HG02623 (cell line): ENCODE measurements at regions not wholly inside any gene's neighbourhood (a gene's known extent, or its start where the extent isn't known, plus 50 kb on each side); places are given as distances from the start of the nearest gene placed in this dataset.

Experiments used
- ATAC-seq: cut with Tn5 transposase; IDR thresholded peaks from one replicate; pipeline ENCODE4 v1.9.1; 2021; ENCODE audit warnings: moderate library complexity; ENCODE audit not compliant: unreplicated experiment

DNA sequence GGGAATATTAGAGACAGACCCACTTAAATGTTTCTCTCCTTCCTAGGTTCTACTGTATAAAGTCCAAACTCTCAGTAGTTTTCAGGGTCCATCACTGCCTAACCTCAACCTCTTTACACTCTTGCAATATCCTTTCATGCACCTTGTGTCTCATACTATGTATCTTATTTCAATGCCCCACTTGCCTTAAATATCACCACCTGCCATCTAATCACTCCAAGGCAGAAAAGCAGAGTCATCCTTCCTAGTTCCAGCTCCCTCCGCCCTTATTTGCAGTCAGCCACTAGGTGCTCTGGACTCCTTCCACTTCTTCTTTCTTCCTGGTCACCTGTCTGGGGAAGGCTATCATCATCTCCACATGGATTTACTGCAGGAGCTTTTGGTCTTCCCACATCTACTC is 322.0 kb downstream of the MFSD1 start:
- ATAC-seq, result no peak

DNA sequence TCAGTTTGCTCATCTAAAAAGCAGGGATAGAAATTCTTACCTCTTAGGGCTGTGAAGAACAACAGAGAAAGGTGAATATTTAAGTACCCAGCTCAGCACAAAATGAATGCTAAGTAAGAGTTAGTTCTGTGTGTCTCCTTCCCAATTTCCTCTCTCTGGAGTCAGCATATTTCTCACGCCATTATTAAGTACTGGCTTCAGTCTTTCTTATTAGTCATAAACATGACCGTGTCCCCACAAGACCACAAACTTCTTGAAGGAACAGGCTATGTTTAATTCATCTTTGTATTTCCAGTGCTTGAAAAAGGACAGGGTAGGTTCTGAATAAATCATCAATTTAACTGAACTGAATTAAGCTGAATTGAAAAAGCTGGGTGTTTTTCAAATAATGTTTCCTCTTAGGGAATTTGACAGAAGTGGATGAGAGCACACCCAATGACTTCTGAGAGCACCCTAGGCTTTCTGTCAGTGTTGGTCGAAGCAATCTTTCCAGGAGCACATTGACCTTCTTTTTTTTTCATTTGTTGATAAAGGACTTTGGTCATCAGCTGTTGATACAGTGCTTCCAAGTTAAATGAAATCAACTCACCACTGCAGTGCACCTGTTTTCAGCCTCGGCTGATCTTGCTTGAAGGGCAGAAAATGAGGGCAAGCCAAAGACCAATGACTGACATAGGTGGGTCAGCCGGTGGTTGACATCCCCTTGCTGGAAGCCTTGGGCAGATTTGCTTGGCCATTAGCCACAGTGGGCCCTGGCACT is 324.6 kb downstream of the MFSD1 start:
- ATAC-seq, result no peak

DNA sequence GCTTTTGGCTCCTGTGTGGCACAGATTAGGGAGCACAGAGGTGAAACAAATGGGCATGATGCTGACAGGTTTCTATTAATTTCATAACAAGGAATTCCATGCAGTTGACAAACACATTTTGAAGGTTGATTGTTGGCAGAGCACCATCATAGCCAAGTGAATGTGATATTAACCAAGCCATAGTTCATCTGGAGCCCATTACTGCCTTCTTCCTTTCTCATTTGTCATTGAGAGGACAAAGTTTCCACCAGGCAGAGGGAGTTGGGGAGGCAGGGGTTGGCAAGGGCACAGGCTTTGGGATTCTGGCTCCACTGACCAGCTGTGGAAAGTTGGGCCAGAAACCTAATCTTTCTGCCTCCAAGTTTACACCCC is 325.2 kb downstream of the MFSD1 start:
- ATAC-seq, result no peak

DNA sequence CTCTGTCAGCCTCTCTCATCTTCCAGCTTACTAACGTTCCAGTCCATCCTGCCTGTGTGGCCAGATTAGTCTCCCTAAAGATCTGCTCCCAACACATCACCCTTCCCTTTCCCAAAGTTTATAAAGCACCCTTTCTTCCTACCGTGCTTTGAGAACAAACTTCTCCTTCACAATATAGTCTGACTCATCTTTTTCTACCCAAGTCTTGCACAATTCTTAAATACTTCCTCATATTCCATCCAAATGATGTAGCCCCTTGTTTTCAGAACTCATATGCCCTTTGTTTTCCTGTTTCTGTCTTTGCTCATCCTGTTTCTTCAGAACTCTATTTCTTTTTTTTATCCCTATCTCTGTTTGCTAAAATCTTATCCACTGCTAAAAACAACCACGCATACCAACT is 326.8 kb downstream of the MFSD1 start:
- no peak for ATAC-seq

DNA sequence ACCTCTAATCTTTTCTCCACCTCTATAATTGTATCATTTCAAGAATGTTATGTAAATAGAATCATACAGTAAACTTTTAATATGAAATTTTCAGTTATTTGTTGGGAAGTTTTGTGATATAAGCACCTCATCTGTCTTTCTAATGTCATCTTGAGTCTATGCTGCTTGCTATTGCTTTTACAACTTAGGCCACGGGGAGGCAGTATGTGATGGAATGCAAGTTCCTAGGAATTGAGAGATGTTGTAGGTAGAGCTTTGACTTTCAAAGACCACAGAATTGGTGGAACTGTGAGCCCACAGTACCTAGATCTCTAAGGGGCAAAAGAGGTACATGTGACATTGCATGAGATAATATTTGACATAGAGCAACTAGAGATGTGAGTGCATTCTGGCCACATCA is 328.3 kb downstream of the MFSD1 start:
- ATAC-seq, result no peak

DNA sequence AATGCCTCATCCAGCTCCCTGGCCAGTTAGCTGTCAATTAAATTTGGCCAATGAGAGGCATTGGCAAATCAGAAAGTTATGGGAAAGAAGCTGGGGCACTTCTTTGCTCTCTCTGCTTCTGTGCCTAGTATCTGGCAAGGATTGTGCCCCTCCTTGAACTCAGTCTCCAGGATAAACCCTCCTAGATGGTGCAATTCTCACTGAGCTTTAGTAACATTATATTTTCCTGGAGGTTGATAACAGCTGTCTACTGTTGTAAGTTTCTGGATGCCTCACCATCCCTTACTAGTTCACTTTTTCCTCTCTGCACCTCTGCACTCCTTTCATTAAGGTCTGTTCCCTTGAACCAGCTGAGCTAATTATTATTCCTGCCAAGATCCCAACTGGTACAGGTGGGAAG is 329.5 kb downstream of the MFSD1 start:
- no peak for ATAC-seq

DNA sequence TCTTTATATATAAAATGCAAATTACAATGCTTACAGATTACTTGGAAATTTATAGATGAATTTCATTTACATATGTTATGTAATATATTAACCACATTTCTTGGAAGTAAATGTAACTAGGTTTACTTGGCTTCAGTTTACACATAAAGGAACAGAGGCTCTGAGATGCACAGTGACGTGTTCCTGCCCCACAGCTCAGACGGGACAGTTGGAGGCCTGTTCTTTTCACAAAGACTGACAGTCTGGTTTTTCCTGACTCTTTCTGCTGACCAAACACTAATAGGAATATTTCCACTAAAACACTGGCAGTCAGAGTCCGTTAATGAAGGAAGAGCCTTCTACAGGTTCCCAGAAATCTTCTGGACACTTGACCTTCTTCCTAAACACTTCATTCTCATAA is 336.1 kb downstream of the MFSD1 start:
- no peak for ATAC-seq

DNA sequence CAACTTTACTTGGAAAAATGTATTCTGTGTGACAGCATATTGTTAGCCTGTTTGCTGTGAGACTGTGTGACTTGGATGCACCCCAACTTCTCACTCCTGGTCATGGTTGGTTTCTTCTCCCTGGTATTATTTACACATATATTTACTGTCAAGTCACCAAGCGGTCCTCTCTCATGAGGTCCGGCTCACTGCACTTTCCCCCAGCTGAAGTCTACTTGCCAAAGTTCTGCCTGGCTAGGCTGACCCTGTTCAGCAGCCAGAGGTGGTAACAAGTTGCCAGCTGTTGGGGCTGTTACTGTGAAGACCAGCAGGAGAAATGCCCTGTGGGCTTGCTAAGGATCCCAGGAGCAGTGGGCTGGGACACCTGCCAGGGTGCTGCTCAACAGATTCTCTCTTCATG is 337.5 kb downstream of the MFSD1 start:
- ATAC-seq, result no peak

DNA sequence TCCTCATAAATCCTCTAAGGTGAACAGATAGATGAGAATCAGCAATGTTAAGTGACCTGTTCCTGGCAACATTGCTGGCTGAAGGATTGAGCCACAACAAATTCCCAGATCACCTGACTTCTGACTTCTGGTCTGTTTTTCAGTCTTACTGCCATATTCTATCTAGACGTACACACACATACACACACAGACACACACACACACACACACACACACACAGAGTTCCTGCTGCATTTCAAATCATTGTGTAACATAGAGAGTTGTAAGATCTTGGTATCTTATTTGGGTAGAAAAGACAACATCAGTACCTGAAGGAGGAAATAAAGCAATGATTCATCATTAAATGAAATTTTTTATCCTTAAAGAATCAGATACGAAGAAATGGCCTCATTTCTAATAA is 342.6 kb downstream of the MFSD1 start:
- no peak for ATAC-seq

DNA sequence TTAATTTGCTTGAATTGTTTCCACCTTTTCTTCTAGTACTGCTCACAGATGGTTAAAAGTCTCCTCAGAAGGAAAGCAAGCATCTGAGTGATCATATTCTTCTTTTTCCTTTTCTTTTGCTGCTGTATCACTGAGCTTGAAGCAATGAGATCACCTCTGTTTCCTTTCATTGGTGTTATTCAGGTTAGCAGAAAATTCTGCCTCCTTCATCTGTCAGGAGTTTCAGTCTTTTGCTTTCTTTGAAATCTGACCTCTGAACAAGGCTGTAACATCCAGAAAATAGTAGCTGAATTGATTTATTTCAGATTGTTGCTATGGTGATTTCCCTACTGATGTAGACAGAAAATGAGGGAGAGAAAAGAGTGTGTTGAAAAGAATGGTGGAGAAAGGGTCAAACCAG is 343.0 kb downstream of the MFSD1 start:
- no peak for ATAC-seq

DNA sequence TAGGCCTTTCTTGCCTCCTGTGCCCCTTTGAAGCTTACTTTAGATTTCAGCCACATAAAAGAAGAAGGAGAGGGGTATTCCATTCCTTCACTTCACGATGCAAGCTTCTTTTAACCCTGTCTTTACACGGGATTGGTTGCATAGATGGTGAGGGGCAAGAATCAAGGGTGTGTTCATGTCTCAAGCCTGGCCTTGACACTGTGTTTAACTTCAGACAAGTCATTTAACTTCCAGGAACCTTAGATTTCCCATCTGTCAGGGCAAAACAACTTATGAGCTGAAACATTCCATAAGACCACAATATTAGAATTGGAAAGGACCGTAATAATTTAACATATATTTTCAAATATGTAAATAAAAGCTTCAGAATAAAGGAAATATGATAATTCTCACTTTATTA is 344.5 kb downstream of the MFSD1 start:
- ATAC-seq, result no peak

DNA sequence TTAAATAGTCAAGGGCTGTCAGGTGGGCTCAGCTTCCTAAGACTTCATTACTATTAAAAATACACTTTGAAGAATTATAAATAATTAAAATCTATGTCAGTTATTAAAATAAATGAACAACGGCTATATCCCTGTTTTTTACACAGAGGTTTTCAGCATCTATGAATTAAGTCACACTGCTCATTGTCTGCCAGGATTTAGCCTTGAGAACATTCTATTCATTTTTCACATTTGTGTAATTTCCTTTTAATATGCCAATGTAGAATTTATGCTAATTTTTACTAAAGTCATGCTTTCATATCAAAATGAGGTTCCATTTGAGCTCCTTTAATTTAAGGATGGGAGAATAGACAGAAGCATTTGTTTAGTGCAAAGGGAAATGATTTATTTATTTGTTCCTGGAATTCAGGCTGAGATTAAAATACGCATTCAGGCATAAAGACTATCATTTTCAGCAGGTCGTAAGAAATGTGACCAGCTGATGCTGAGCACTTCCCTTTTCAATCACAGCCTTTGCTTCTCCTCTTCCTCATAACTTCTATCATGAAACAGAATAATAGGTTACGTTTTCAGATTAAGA is 345.1 kb downstream of the MFSD1 start:
- no peak for ATAC-seq

DNA sequence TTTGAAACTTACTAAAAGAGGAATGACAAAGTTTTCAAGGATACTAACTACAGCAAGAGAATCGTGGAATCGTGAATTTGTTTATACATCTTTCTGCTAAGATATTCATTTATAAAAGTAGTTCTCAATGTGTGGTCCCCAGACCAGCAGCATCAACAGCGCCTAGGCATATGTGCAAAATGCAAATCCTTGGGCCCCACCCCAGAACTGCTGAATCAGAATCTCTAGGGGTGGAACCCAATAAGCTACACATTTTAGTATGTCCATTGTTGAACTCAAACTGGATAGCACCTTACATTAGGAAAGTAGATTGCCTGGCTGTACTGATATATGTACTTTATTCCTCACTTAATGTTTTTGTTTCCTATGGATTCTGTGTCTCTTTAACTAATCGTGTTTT is 346.0 kb downstream of the MFSD1 start:
- ATAC-seq, result no peak

DNA sequence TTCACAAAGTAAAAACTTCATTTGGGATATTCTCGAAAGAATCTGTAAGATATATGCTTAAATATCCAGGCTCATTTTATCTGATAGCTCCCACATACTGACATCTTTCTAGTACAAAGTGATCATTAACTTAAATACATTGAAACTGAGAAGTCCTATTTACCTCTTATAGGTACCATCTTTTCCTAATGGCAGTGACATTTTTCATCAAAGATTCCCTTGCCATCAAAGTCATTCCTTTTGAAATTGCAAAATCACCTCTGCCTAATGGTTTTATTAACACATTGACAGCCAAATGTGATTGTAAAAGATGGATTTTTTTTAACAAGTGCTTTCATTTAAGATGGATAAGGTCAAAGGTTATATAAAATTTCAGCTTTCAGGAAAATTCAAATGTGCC is 346.6 kb downstream of the MFSD1 start:
- no peak for ATAC-seq

DNA sequence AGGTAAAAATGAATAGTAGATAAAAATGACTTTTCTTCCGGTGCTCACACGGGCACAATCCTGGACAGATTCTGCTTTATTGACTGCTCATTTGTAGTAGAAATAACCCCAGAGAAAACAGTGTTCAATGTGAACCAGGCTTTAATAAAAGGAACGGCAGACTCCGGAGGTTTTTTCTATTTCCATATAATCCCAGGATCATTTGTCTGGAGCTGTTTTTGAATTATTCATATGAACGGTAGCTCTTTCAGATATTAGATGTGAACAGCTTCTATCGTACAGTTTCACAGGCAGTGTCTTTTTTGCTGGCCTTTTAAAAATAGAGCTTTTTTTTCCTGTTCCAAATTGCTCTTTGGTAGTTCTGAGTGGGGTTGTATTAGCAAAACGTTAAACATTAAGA is 347.3 kb downstream of the MFSD1 start:
- no peak for ATAC-seq

DNA sequence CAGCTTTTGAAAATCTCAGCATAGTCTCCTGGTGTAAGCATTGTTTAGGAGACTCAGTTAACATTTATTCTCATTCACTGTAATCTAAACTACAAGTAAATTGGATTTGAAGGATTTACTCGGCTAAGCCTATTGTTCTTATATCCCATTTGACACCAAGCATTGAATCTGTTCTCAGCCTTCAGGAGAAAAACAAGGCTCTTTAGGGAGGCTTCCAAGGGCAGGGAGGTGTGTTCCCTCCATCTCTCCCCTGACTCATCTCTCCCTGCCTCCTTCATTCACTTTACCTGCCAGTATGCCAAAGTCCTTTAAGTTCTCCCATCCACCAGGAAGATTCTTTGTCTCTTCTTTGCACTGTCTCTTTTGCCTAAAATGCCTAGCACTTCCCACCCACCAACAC is 347.8 kb downstream of the MFSD1 start:
- no peak for ATAC-seq

DNA sequence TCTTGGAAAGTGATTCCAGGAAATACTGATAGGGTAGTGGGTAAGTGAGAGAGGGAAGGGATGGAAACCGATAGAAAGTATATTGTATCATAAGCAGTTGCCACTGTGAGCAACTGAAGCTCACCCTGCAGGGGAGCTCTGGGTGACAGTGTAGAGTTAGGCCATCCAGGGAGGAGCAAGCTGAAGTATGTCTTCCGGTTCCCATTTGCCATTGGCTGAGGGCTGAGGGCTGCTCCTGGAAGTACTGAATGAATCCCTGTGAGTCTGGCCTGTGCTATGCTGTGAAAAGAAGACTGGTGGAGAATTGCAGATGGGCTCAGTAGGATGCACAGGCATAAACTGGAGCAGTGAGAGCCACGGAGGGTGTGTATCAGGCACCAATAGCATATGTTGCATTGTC is 348.3 kb downstream of the MFSD1 start:
- no peak for ATAC-seq

DNA sequence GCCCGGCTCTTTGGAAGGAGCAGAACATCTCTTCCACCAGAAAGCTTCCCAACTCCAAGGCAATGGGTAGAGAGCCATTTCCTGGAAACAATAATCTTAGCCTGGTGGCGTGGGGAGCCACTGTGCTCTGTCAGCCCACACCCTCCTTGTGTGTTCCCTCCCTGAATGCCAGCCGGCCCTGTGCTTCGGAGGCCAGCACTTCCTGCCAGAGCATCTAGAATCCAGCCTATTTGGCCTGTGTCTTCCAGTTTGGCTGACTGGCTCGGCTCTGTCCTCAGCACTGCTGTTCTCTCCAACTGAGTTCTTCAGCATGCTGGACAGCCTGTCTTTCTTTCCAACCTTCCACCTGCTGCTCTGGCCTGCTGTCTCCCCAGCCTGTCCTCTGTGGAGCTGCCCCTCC is 349.3 kb downstream of the MFSD1 start:
- ATAC-seq, result no peak

DNA sequence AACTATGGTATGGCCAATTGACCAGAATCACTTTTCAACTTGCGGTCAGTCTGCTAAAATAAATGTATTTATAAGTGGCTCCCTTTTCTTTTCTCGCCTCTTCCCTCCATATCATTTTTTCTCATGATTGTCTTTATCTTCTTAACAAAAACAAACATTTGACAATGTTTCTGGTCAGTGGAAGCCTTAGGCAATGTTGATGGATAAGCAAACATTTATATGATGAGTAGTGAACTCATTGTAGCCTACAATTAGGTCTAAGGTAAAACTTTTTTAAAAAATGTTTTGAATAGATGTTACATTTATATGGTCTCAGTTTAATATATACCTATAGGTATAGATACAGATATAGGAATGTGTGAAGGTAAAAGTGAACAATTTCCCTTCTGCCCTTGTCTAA is 355.4 kb downstream of the MFSD1 start:
- no peak for ATAC-seq

DNA sequence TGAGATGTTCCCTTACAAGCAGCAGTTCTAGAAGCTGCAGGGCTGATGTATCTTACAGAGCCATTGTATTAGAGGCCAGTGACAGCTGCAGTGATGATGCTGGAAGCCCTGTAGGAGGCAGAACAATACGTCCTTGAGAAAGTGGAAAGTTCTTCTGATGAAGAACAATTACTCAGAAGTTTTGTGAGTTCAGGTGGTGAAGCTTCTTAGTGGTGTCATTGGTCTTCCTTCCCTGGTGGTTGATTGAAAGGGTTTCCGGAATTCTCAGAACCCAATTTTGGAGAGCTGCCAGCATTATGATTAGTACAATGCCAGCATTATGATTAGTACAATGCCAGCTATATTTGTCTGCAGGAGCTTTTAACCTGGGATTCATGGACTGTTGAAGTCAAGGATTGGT is 356.4 kb downstream of the MFSD1 start:
- no peak for ATAC-seq

DNA sequence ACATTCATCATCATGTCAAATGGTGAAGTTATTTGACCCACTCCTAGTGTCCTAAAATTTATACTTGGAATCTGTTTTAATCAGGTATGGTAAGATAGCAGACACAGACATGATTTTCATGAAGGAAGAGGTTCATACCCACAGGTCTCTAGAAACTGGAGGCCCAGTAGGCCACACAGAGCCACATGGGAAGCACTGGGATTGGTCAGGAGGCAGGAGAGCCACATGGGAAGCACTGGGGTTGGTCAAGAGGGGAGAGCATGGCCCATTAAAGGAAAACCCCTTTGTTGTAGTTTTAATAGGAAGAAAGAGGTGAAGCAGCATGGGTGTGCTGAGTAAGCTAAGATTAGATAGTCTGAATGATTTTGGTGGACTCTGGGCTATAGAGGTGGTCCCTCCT is 356.9 kb downstream of the MFSD1 start:
- ATAC-seq, result no peak

DNA sequence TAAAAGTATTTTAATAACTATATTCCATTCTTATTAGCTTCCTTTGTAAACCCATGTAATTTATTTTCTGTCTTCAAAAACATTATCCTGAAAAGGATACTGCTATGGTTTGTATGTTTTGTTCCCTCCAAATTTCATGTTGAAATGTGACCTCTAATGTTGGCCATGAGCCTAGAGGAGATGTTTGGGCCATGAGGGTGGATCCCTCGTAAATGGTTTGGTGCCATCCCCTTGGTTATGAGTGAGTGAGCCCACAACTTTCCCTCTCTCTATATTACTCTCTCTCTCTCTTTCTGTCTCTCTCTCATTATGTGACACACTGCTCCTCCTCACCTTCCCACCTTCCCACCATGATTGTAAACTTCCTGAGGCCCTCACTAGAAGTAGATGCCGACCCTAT is 357.7 kb downstream of the MFSD1 start:
- ATAC-seq, result no peak

DNA sequence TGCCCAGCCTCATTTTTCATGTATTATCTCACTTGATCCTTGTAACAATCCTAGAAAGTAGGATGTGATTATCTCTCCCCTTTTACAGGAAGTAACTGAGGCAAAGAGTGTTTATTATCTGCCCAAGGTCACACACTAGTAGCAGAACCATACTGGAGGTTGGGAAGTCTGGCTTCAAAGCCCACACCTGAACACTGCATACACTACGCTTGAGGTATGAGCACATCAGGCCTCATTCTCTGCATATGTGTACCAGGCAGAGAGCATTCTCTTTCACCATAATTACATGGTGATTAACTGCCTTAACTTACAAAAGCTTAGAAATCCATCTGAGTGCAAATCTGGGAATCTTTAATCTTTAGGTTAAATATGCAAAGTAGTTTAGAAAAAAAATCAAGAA is 361.8 kb downstream of the MFSD1 start:
- no peak for ATAC-seq
